CD4-positive, CD25-positive, alpha-beta regulatory T cell (primary cell): ENCODE measurements at regions not wholly inside any gene's neighbourhood (a gene's known extent, or its start where the extent isn't known, plus 50 kb on each side); places are given as distances from the start of the nearest gene placed in this dataset.
"Not testable (repeated sequence)": the region's sequence is repeated elsewhere in the genome, so short reads cannot be mapped to it uniquely, and the experiment has no call there.

Experiments used
- ATAC-seq, 2 donors: fragments of 150-1000 bp; cut with Tn5 transposase; one replicate each; pipeline ENCODE4 v1.10.0; 2021; ENCODE audit warnings: low read depth in 2 of 2, moderate number of reproducible peaks in 2 of 2, moderate library complexity in 1 of 2
- DNase-seq, 3 donors: peaks; one replicate each; pipeline versions ENCODE4 v3.0.0 to v3.0.0-alpha.2; 2012 to 2022; ENCODE audit warnings: mixed read lengths in 1 of 3
- H3K27ac ChIP-seq: one replicate; pipeline ENCODE4 v1.7.0; 2013; ENCODE audit warnings: mild to moderate bottlenecking, low read length; ENCODE audit not compliant: insufficient read depth, poor library complexity, severe bottlenecking
- H3K27me3 ChIP-seq: one replicate; pipeline ENCODE4 v1.7.0; 2013; ENCODE audit warnings: low read length; ENCODE audit not compliant: control insufficient read depth, insufficient read depth
- H3K36me3 ChIP-seq: one replicate; pipeline ENCODE4 v1.7.0; 2013; ENCODE audit warnings: mild to moderate bottlenecking, low read length, moderate library complexity; ENCODE audit not compliant: control insufficient read depth, insufficient read depth
- H3K4me1 ChIP-seq: 2 replicates; pipeline ENCODE4 v1.7.0; 2013; ENCODE audit warnings: mild to moderate bottlenecking, low read length; ENCODE audit not compliant: insufficient read depth, control insufficient read depth, poor library complexity, severe bottlenecking
- H3K4me3 ChIP-seq: one replicate; pipeline ENCODE4 v1.7.0; 2013; ENCODE audit warnings: low read depth, mild to moderate bottlenecking, low read length, moderate library complexity
- H3K9me3 ChIP-seq, 2 experiments: 1 replicate in 1 of 2; 2 replicates in 1 of 2; pipeline ENCODE4 v1.7.0; 2013; ENCODE audit warnings: low read length in 2 of 2, mild to moderate bottlenecking in 1 of 2, moderate library complexity in 1 of 2; ENCODE audit not compliant: control insufficient read depth in 2 of 2
- H3K27ac Mint-ChIP-seq, 3 donors: one replicate each; pipeline ENCODE4 v1.8.0; 2020 to 2022; ENCODE audit warnings: mild to moderate bottlenecking in 3 of 3, mixed read lengths in 3 of 3, moderate library complexity in 2 of 3
- H3K27me3 Mint-ChIP-seq: one replicate; pipeline ENCODE4 v1.8.0; 2022; ENCODE audit warnings: mild to moderate bottlenecking, mixed read lengths
- H3K36me3 Mint-ChIP-seq: one replicate; pipeline ENCODE4 v1.8.0; 2020; ENCODE audit warnings: mixed read lengths
- H3K4me1 Mint-ChIP-seq, 4 donors: one replicate each; pipeline ENCODE4 v1.8.0; 2020 to 2022; ENCODE audit warnings: mixed read lengths in 4 of 4, mild to moderate bottlenecking in 1 of 4
- H3K4me3 Mint-ChIP-seq, 4 donors: one replicate each; pipeline ENCODE4 v1.8.0; 2020 to 2022; ENCODE audit warnings: mild to moderate bottlenecking in 4 of 4, mixed read lengths in 4 of 4, moderate library complexity in 3 of 4
- H3K9me3 Mint-ChIP-seq, 7 donors: one replicate each; pipeline ENCODE4 v1.8.0; 2020 to 2022; ENCODE audit warnings: mixed read lengths in 7 of 7, mild to moderate bottlenecking in 3 of 7, moderate library complexity in 2 of 7

DNA sequence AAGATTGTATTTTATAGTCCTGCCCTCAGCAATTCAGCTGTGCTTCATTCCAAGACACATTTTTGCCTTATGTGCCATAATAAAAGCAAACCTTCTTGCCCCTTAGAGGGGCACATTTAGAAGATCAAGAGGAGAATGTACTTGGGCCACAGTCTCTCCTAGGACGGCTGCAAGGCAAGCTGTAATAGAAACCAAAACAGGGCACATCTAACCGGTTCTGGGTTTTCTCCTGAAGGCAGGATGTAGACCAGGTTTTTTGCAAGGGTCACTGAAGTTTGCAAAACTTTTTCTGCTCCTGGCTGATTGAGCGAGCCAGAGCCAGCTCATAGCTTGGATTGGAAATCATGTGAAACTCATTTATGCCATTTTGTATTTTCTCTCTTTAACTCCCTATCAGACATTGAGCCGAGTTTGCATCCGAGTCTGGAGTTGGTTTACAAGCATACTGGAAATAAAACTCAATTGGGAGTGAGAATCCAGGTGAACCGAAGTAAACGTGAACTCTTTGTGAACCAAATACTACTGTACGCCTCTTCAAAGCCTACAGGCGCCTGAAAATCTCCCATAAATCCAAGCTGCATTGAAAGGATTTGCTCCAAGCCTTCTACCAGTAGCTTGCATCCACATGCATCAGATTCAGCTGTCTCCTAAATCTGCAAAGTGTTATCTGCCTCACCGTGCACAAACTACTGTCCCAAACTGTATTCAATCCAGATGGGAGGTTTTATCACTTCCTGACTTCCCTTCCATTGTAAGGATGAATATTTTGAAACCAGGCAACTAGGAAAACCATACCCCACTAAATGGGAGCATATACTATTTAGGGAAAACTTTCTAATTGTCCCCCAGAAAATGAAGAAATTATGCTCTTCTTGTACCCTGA is 60.9 kb upstream of the TSC22D2 start:
- H3K4me3 ChIP-seq, result no peak overlapping the region
- no peak overlapping the region for H3K27ac ChIP-seq
- H3K27me3 ChIP-seq, result peaks cover 8% of the 10 kb centered on the region
- ATAC-seq, result no peak
- no peaks in the 10 kb centered on the region for H3K36me3 ChIP-seq
- no peaks in the 10 kb centered on the region for H3K9me3 ChIP-seq
- Mint-ChIP-seq H3K4me3 (no peak overlapping the region), H3K36me3 (no peaks in the 10 kb centered on the region), H3K27ac (no peak overlapping the region), H3K27me3 (peaks cover 27% of the 10 kb centered on the region), H3K9me3 (no peaks in the 10 kb centered on the region), H3K4me1 (no peaks in the 10 kb centered on the region)
- no peak for DNase-seq
- H3K4me1 ChIP-seq, result no peaks in the 10 kb centered on the region

DNA sequence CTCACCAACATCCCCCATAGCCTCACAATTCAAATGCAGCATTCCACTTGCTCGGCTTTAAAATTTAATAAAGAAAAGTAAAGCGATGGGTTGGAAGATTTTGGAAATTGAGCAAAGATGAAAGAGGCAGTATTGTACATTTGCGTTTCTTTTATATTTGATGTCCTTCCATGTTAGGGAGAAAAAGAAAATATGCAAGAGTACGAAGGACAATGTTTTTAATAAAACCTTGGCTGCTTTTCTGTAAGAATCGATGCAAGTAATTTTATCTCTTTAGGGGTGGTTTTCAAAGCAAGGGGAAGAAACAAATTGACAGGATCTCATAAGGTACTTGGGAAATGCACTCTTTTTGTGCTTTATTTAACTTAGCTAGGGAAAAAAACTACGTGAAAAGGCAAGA is 61.8 kb upstream of the TSC22D2 start:
- Mint-ChIP-seq H3K4me1 (no peaks in the 10 kb centered on the region), H3K36me3 (no peaks in the 10 kb centered on the region), H3K27me3 (peaks cover 27% of the 10 kb centered on the region), H3K4me3 (no peak overlapping the region), H3K27ac (no peak overlapping the region), H3K9me3 (no peaks in the 10 kb centered on the region)
- ATAC-seq, result no peak
- H3K9me3 ChIP-seq, result no peaks in the 10 kb centered on the region
- H3K36me3 ChIP-seq, result no peaks in the 10 kb centered on the region
- peaks cover 8% of the 10 kb centered on the region for H3K27me3 ChIP-seq
- no peak overlapping the region for H3K4me3 ChIP-seq
- no peak overlapping the region for H3K27ac ChIP-seq
- DNase-seq, result no peak
- H3K4me1 ChIP-seq, result no peaks in the 10 kb centered on the region

DNA sequence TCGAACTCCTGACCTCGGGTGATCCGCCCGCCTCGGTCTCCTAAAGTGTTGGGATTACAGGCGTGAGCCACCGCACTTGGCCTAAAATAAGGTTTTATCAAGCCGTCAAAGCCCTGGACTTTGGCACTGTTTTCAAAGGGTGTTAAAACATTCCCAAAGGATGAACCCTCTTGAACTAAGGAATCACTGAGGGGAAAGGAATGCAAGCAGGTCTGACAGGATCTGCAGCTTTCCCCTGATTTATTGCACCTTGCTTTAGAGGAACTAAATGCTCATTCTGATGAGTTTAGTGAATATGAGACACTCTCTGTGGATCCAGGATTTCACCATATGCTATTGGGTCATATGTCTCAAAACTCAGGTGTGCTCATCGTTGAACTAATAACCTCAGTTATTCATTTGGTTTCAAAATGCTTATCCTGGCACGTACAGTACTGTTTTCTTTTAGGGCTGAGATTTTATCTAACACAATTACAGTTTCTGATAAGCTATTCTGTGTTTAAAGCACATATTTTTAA is 63.0 kb upstream of the TSC22D2 start:
- Mint-ChIP-seq H3K9me3 (no peaks in the 10 kb centered on the region), H3K27ac (no peak overlapping the region), H3K4me3 (no peak overlapping the region), H3K4me1 (no peaks in the 10 kb centered on the region), H3K36me3 (no peaks in the 10 kb centered on the region), H3K27me3 (peaks cover 26% of the 10 kb centered on the region)
- Histone ChIP-seq H3K36me3 (no peaks in the 10 kb centered on the region), H3K27me3 (peaks cover 11% of the 10 kb centered on the region), H3K27ac (no peak overlapping the region), H3K4me1 (no peaks in the 10 kb centered on the region), H3K4me3 (no peak overlapping the region), H3K9me3 (no peaks in the 10 kb centered on the region)
- DNase-seq (no peak), ATAC-seq (no peak)

DNA sequence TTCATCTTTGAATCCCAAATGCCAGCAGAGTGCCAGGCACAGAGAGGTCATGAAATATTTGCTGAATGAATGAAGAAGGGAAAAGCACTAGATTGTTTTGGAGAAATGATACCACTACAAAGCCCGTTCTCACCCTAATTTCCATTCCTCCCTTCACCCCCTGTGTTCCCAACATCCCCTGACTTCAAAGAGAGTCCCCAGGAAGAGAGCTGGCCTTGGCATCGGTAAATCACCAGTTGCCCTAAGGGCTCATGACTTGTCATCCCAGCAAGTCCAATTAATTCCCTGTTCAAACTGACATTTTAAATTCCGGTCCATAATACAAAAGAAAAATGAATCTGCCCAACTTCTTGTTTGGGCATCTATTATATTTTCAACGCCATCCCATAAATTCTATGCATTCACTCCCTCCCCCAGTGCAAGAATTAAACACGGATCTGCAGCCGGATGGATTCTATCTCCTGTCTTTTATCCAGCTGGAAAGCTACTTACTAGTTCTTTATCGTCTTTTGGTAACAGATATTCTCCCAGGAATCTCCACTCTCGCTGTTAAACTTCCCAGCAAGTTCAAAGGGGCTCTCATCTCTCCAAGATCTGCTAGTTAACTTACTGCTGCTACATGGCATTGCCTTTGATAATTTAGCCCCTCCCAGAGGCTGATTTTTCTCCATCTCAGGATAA is 63.9 kb upstream of the TSC22D2 start:
- H3K4me1 ChIP-seq, result no peaks in the 10 kb centered on the region
- H3K27ac ChIP-seq, result no peak overlapping the region
- no peaks in the 10 kb centered on the region for H3K36me3 ChIP-seq
- H3K27me3 ChIP-seq, result peaks cover 13% of the 10 kb centered on the region
- no peaks in the 10 kb centered on the region for H3K9me3 ChIP-seq
- no peaks in the 10 kb centered on the region for H3K9me3 Mint-ChIP-seq
- no peaks in the 10 kb centered on the region for H3K36me3 Mint-ChIP-seq
- H3K4me1 Mint-ChIP-seq, result no peaks in the 10 kb centered on the region
- H3K4me3 Mint-ChIP-seq, result no peak overlapping the region
- H3K4me3 ChIP-seq, result no peak overlapping the region
- DNase-seq (no peak), ATAC-seq (no peak)
- peaks cover 21% of the 10 kb centered on the region for H3K27me3 Mint-ChIP-seq
- H3K27ac Mint-ChIP-seq, result no peak overlapping the region

DNA sequence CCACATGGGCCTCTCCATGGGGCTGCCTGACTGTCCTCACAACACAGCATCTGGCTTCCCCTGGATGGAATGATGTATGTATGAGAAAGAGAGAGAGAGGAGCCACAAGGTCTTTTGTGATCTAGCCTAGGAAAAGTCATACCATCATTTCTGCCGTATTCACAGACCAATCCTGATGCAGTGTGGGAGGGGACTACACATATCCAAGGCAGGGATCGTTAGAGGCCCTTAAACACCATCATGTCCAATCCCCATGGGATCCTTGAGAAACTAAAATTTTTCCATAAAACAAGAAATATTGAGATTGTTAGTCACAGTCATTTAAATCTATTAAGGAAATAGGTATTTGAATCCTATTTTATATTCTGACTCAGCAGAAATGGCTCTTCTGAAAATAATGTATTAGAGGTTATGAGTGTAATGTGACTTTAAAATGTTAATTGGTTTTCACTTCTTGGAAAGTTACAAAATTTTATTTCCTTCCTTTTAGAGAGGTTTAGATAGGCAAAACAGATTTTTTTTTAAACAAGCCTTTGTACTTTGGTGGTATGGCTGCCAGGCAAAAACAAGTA is 65.1 kb upstream of the TSC22D2 start:
- no peak overlapping the region for H3K4me3 Mint-ChIP-seq

DNA sequence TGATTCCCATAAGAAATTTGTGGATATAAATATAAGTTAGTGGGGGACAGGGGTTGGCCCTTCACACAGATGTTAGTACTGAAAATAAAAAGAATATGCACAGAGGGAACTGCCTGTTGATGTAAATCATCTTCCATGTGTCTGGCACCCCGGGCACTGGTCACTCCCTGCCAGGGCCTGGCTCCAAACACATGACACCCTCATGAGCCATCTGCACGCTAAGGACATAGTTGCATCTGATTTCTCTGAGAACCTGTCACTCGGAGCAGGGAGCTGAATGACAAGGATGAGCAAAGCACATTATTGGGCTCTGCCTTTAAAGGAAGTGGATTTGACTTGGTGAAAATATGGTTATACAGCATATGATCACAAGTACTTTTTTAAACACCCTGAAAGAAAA is 66.2 kb upstream of the TSC22D2 start:
- DNase-seq (no peak), ATAC-seq (no peak)
- H3K36me3 Mint-ChIP-seq, result no peaks in the 10 kb centered on the region
- peaks cover 36% of the 10 kb centered on the region for H3K27me3 Mint-ChIP-seq
- Histone ChIP-seq H3K4me1 (no peaks in the 10 kb centered on the region), H3K27me3 (peaks cover 16% of the 10 kb centered on the region), H3K36me3 (no peaks in the 10 kb centered on the region), H3K27ac (no peak overlapping the region), H3K4me3 (no peak overlapping the region), H3K9me3 (no peaks in the 10 kb centered on the region)
- no peak overlapping the region for H3K27ac Mint-ChIP-seq
- H3K9me3 Mint-ChIP-seq, result no peaks in the 10 kb centered on the region
- no peaks in the 10 kb centered on the region for H3K4me1 Mint-ChIP-seq
- no peak overlapping the region for H3K4me3 Mint-ChIP-seq

More for the DNA sequence above, 65.1 kb upstream of the TSC22D2 start:
- Histone ChIP-seq H3K4me3 (no peak overlapping the region), H3K27me3 (peaks cover 17% of the 10 kb centered on the region), H3K36me3 (no peaks in the 10 kb centered on the region), H3K27ac (no peak overlapping the region), H3K4me1 (no peaks in the 10 kb centered on the region), H3K9me3 (no peaks in the 10 kb centered on the region)
- no peaks in the 10 kb centered on the region for H3K36me3 Mint-ChIP-seq
- H3K27ac Mint-ChIP-seq, result no peak overlapping the region
- ATAC-seq, result no peak
- H3K4me1 Mint-ChIP-seq, result no peaks in the 10 kb centered on the region
- H3K9me3 Mint-ChIP-seq, result no peaks in the 10 kb centered on the region
- no peak for DNase-seq
- H3K27me3 Mint-ChIP-seq, result peaks cover 30% of the 10 kb centered on the region

DNA sequence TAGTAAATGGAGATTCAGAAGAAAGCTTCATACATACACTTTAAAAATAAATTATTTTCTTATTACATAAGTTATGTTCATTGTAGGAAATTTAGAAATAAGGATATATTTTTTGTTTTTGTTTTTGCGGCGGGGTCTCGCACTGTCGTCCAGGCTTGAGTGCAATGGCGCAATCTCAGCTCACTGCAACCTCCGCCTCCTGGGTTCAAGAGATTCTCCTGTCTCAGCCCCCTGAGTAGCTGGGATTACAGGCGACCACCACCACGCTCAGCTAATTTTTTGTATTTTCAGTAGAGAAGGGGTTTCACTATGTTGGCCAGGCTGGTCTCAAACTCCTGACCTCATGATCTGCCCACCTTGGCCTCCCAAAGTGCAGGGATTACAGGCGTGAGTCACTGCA is 71.7 kb upstream of the TSC22D2 start:
- not testable (repeated sequence) for H3K36me3 ChIP-seq, H3K36me3 Mint-ChIP-seq, H3K9me3 Mint-ChIP-seq, H3K9me3 ChIP-seq, H3K4me3 ChIP-seq, H3K27ac ChIP-seq, H3K4me3 Mint-ChIP-seq, H3K4me1 ChIP-seq, H3K4me1 Mint-ChIP-seq, ATAC-seq, DNase-seq, H3K27ac Mint-ChIP-seq
- peaks cover 19% of the 10 kb centered on the region for H3K27me3 ChIP-seq
- H3K27me3 Mint-ChIP-seq, result peaks cover 31% of the 10 kb centered on the region
